Stimulated activated naive CD8-positive, alpha-beta T cell treated with anti-CD3 and anti-CD28 coated beads, Interleukin-15, amount 100 ng/mL, for 72 hours (primary cell): ENCODE measurements at regions not wholly inside any gene's neighbourhood (a gene's known extent, or its start where the extent isn't known, plus 50 kb on each side); places are given as distances from the start of the nearest gene placed in this dataset.
A peak's percentile ranks its signal among the peaks of the same experiment; 100 is the strongest.

ENCODE experiments used
- ATAC-seq: fragments of 150-1000 bp; cut with Tn5 transposase; 2 replicates; pipeline ENCODE4 v1.10.0; 2021; ENCODE audit warnings: mild to moderate bottlenecking, moderate library complexity
- DNase-seq, 2 donors: peaks; one replicate each; pipeline ENCODE4 v3.0.0; 2021 to 2022
- H3K27ac Mint-ChIP-seq, 2 donors: one replicate each; pipeline ENCODE4 v1.8.0; 2022; ENCODE audit warnings: mild to moderate bottlenecking in 2 of 2, mixed read lengths in 2 of 2, moderate library complexity in 2 of 2
- H3K27me3 Mint-ChIP-seq: one replicate; pipeline ENCODE4 v1.8.0; 2022; ENCODE audit warnings: mixed read lengths
- H3K4me1 Mint-ChIP-seq: one replicate; pipeline ENCODE4 v1.8.0; 2022; ENCODE audit warnings: mild to moderate bottlenecking, mixed read lengths
- H3K4me3 Mint-ChIP-seq, 2 donors: one replicate each; pipeline ENCODE4 v1.8.0; 2022; ENCODE audit warnings: mild to moderate bottlenecking in 2 of 2, mixed read lengths in 2 of 2, moderate library complexity in 1 of 2
- H3K9me3 Mint-ChIP-seq, 2 donors: one replicate each; pipeline ENCODE4 v1.8.0; 2022; ENCODE audit warnings: mixed read lengths in 2 of 2

DNA sequence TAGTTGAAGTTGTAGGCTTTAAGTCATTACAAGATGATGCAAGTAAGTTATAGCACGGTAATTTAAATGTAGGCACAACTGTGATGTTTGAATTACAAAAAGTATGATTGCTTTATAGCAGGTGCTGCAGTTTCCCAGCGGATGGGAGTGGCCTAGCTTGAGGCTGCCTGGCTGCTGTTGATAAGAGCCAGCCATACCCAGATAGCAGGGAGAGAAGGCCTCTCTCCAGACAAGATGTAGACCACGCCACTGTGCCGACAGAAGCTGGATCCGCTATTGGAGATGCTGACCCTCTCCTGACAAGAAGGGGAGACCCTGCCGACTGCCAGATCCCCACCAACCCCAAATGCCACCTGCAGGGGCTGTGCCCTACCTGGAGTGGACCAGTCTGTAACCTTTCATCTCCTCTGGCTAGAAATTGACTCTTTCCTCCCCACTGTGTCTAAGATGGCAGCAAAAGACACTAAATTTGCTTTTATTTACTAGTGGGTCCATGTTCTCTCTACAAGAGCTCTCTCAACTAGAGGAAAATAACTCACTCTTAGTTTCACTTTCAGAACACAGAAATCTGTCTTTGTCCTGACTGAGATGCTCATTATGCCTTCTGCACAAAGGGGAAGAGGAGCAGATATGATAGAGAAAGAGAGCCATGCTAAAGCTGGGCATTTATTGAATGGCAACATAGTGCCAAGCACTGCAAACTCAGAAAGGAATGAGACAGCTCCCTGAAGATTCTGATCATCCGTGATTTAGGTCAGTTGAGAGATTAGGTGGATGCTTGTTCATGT is 127.9 kb downstream of the URB2 start:
- ATAC-seq: peak; percentile 40
- Mint-ChIP-seq H3K27ac (peak overlapping the region; percentile 78 to 89), H3K4me3 (peak overlapping the region; percentile 28 to 66), H3K27me3 (no peaks in the 10 kb centered on the region), H3K4me1 (peaks cover 10% of the 10 kb centered on the region), H3K9me3 (no peaks in the 10 kb centered on the region)
- peak in 1 of 2 donors; percentile 3 for DNase-seq

DNA sequence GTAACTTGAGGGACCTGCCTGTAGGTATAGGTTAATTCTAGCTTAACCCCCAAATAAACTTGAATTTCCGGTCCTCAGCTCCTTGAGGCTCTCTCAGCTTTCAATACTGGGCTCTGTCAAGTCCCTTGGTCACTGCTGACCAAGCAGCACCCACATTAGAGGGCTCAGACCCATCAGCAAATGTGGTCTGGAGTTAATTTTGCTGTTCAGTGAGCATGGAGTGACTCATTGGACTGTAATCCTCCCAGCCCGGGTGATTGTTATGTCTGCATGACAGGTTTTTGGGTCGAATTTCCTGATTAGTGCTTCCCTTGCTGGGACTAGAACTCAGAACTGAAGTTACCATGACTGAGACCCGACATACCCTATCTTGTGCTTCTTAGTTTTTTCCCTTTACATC is 130.6 kb downstream of the URB2 start:
- H3K27ac Mint-ChIP-seq: no peak overlapping the region
- no peaks in the 10 kb centered on the region for H3K27me3 Mint-ChIP-seq
- no peak overlapping the region for H3K4me3 Mint-ChIP-seq
- peaks cover 10% of the 10 kb centered on the region for H3K4me1 Mint-ChIP-seq
- DNase-seq: no peak
- no peak for ATAC-seq
- no peaks in the 10 kb centered on the region for H3K9me3 Mint-ChIP-seq

DNA sequence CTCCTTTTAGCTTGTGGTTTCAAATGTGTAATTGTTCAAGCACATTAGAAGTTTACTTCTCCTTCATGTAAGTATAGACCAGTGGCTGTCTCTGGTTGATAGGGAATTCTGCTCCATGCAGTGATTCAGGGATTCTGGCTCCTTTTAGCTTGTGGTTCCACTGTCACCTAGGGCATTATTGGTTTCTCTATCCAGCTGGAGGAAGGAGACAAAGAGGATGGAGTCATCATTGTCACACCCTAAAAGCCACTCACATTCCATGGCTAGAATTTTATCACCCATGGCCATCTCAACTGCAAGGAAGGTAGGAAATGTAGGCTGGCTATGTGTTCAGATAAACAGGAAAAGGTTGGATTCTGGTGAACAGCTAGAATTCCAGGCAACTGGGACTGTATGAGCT is 131.2 kb downstream of the URB2 start:
- H3K4me3 Mint-ChIP-seq: no peak overlapping the region
- no peak overlapping the region for H3K27ac Mint-ChIP-seq
- ATAC-seq (no peak), DNase-seq (no peak)
- H3K4me1 Mint-ChIP-seq: peaks cover 10% of the 10 kb centered on the region
- no peaks in the 10 kb centered on the region for H3K9me3 Mint-ChIP-seq
- H3K27me3 Mint-ChIP-seq: no peaks in the 10 kb centered on the region

DNA sequence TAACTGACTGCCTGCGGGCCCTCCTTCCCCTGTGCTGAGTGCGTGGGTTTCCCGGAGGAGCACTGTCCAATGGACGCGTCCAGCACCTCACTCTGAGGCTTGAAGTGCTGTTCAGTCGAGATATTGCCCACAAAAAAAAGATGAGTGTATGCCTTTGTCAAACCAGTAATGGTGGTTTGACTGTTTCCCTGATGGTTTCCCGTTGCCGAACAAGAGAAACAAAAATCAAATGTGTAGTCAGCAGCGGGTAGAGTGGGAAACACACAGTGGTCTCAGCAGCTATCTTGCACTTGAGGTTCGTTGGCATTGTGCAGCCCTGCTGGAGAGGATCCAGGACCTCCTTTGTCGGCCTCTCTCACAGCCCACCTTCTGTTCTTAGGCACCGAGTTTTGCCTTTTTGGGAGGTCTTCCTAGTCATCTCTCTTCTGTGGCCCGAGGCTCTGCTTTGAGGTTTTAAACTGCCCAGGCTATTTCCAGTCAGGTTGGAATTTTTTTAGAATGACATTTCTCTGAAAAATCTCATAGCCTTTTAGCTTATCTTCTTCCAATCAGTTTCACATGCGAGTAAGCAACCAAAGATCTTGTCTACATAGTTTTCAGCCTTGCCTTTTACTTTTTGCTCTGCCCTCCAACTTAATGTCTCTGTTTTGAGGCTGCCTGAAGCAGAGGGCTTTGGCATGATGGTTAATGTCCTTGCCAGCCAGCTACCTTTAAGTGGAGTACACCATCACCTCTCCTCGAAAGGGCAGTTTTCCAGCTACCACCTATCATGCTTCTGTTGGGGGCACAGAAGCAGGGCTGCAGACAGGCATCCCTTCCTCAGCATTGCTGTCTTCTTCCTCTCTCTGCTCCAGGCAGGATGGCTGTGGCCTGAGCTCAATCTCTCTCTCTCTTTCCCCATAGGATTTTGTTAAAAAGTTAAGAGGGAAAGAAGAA is 132.3 kb downstream of the URB2 start:
- H3K9me3 Mint-ChIP-seq: no peaks in the 10 kb centered on the region
- ATAC-seq: no peak
- no peaks in the 10 kb centered on the region for H3K27me3 Mint-ChIP-seq

DNA sequence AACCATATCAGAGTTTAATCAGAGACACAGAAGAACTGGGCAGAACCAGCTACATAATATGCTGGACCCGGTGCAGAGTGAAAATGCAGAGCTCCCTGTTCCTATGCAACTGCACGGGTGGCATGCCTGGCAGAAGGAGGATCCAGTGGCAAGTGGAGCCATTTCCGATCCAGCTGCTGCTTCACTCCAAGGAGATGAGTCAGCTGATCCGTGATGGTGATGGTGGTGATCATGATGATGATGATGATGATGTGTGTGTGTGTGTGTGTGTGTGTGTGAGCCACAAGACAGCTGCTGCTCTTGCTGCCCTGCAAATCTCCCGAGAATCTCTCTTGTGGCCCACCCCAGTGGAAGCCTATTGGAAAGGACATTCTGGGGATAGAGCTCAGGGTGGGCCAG is 133.0 kb downstream of the URB2 start:
- Mint-ChIP-seq H3K9me3 (no peaks in the 10 kb centered on the region), H3K4me3 (no peak overlapping the region), H3K27me3 (no peaks in the 10 kb centered on the region), H3K4me1 (peaks cover 6% of the 10 kb centered on the region), H3K27ac (no peak overlapping the region)
- ATAC-seq (no peak), DNase-seq (no peak)

More for the DNA sequence above, 132.3 kb downstream of the URB2 start:
- Mint-ChIP-seq H3K27ac (no peak overlapping the region), H3K4me3 (no peak overlapping the region), H3K4me1 (peaks cover 10% of the 10 kb centered on the region)
- DNase-seq: no peak

DNA sequence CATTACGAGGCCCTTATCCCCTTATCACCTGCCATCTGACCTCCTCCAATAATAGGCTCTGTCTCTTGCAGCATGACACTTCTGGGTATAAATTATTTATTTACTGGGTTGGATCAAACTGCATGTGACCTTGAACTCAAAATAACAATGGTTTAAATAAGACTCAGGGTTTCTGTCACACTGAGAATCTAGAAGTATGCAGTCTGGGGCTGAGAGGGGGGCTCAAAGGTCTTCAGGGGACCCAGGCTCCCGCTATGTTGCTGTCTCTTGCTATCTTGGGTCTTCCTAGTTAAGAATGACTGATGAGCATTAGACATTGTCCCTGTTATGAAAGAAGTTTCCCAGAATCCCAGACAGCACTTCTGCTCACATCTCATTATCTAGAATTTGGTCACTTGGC is 133.5 kb downstream of the URB2 start:
- Mint-ChIP-seq H3K4me3 (no peak overlapping the region), H3K9me3 (no peaks in the 10 kb centered on the region), H3K27me3 (no peaks in the 10 kb centered on the region), H3K4me1 (peaks cover under 1% of the 10 kb centered on the region), H3K27ac (no peak overlapping the region)
- no peak for ATAC-seq
- DNase-seq: no peak

DNA sequence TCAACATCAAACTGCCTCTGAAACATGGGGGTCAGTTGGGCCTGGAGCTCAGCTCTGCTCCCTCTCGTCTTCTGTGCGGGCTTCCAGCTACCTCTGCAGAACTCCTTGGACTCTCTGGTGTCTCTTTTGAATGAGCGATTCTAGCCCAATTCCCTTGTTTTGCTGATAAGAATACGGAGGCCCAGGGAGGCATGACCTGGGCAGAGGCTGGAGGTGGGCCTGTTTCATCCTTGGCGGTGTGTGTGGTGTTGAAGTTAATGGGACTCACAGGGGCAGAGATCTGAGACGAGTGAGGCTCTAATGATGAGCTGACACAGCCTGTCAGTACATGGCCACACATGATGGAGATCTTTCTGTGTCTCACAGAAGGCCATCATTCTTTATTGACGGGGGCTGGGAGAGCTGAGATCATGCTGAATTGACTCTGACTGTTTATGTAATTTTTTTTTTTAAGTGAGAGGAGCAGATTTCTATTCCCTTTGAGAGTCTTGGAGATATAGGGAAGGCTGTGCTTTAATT is 134.5 kb downstream of the URB2 start:
- ATAC-seq (no peak), DNase-seq (no peak)
- Mint-ChIP-seq H3K27ac (no peak overlapping the region), H3K4me3 (no peak overlapping the region), H3K4me1 (no peaks in the 10 kb centered on the region), H3K9me3 (no peaks in the 10 kb centered on the region), H3K27me3 (no peaks in the 10 kb centered on the region)

DNA sequence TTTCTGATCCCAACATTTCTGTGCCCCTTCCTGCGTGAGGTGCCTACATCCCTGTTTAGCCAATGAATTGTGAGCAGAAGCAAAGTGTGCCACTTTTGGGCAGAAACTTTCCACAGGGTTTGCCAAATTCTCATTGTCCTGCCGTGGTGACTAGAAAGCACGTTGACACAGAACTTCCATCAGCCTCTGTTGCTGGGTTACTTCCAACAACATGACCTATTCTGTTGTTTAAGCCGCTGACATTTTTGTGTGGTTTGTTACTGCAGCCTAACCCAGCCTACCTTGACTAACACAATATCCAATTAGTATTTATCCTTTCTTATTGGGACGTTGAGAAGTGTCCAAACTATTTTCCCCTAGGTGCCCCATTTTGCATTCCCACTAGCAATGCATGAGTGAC is 136.8 kb downstream of the URB2 start:
- Mint-ChIP-seq H3K4me1 (no peaks in the 10 kb centered on the region), H3K27me3 (no peaks in the 10 kb centered on the region), H3K4me3 (no peak overlapping the region), H3K9me3 (no peaks in the 10 kb centered on the region), H3K27ac (no peak overlapping the region)
- ATAC-seq: no peak
- no peak for DNase-seq

DNA sequence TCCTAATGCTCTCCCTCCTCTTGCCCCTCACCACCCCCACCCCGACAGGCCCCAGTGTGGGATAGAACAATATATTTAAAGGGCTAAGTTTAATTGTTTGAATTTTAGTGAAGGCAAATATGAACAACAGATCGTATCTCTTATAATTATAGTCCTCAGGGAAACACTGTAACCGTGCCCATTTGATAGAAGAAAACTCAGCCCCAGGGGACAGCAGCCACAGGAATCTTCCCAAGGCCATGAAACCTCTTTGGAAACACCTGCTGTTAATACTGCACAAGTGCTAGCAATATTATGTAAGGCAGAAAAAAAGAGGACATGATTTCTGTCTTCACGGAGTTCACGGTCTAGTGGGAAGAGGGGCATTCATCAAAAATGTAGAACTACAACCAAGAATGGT is 142.2 kb downstream of the URB2 start:
- no peaks in the 10 kb centered on the region for H3K9me3 Mint-ChIP-seq

DNA sequence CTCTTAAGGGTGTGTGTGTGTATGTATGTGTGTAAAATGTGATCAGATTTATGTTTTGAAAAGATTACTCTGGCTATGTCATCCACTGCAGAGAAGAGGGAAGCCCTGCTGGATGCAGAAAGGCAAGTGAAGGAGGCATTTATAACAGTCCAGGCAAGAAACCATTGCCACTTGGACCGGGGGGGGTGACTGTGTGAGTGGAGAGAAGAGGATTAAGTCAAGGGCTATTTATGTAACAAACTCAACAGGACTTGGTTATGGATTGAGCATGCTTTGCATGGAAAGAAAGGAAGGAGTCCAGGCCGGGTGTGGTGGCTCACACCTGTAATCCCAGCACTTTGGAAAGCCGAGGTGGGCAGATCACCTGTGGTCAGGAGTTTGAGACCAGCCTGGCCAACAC is 143.0 kb downstream of the URB2 start:
- H3K4me1 Mint-ChIP-seq: no peaks in the 10 kb centered on the region
- ATAC-seq: no peak
- peak overlapping the region in 1 of 2 donors; percentile 38 for H3K27ac Mint-ChIP-seq
- no peak for DNase-seq
- peaks cover 36% of the 10 kb centered on the region for H3K27me3 Mint-ChIP-seq
- H3K9me3 Mint-ChIP-seq: no peaks in the 10 kb centered on the region
- H3K4me3 Mint-ChIP-seq: no peak overlapping the region

More for the DNA sequence above, 142.2 kb downstream of the URB2 start:
- Mint-ChIP-seq H3K4me3 (no peak overlapping the region), H3K4me1 (no peaks in the 10 kb centered on the region), H3K27ac (no peak overlapping the region), H3K27me3 (peaks cover 34% of the 10 kb centered on the region)
- ATAC-seq: no peak
- no peak for DNase-seq

DNA sequence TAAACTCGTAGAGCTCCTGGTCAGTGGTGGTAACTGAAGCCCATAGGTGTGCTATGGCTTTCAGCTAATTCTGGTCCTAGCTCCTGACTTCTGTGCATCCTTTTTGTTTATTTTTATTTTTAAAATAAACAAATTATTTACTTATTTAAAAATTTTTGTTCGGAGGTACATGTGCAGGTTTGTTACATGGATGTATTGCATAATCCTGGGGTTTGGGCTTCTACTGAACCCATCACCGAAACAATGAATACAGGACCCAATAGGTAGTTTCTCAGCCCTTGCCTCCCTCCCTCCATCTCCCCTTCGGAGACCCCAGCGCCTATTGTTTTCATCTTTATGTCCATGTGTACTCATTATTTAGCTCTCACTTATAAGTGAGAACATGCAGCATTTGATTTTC is 143.8 kb downstream of the URB2 start:
- no peak for ATAC-seq
- H3K27ac Mint-ChIP-seq: no peak overlapping the region
- H3K9me3 Mint-ChIP-seq: no peaks in the 10 kb centered on the region
- no peak overlapping the region for H3K4me3 Mint-ChIP-seq
- H3K27me3 Mint-ChIP-seq: peaks cover 36% of the 10 kb centered on the region
- no peak for DNase-seq
- no peaks in the 10 kb centered on the region for H3K4me1 Mint-ChIP-seq

DNA sequence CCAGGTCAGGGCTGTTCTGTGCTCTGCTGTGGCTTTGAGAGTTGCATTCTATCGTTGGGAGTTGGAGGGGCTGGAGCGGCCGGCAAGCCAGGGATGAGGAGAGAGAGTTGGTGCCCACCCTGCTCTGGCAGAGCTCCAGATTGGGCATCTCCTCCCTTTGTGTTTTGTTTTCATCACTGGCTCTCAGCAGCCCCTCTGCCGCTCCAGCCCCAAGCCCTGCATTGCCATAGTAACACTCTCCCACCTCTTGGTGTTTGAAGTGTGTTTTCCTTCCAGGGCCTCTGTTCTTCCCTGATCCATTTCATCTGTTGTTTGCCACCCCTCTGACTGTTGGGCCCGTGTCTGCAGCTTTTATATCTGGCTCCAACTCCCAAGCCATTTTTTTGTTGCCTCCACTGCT is 152.7 kb downstream of the URB2 start:
- no peaks in the 10 kb centered on the region for H3K4me1 Mint-ChIP-seq
- H3K27me3 Mint-ChIP-seq: peaks cover 7% of the 10 kb centered on the region
- DNase-seq (no peak), ATAC-seq (no peak)
- H3K27ac Mint-ChIP-seq: no peak overlapping the region
- no peak overlapping the region for H3K4me3 Mint-ChIP-seq
- no peaks in the 10 kb centered on the region for H3K9me3 Mint-ChIP-seq

DNA sequence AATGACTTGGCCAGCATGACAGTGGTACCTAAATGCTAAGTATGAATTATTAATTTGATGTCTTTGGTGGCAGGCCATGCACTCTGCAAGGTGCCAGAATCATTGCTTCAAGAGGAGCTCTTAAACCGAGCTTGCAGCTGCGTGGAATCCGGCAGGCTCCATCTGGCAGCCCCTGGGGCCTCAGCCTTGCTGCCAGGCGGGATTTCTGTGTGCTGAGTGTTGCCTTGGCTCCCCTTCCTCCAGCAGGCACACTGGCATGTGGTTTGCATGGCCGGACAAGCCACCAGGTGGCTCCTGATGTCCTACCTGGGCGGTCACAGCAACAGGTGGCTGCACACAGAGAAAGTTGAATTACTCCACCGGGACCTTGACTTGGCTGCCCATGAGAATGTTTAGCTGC is 155.4 kb downstream of the URB2 start:
- DNase-seq (no peak), ATAC-seq (no peak)
- no peaks in the 10 kb centered on the region for H3K4me1 Mint-ChIP-seq
- no peaks in the 10 kb centered on the region for H3K9me3 Mint-ChIP-seq
- H3K27ac Mint-ChIP-seq: no peak overlapping the region
- no peak overlapping the region for H3K4me3 Mint-ChIP-seq
- H3K27me3 Mint-ChIP-seq: peaks cover 7% of the 10 kb centered on the region

DNA sequence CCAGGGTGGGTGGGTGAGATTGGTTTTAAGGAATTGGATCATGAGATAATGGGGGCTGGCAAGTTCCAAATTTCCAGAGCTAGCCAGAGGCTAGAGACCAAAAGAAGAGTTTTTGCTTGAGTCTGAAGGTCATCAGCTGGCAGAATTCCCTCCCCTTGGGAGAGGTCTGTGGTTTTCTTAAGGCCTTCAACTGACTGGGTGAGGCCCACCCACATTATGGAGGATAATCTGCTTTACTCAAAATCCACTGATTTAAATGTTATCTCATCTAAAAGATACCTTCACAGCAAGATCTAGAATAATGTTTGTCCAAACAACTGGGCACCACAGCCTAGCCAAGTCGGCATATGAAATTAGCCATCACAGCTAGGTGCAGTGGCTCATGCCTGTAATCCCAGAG is 156.4 kb downstream of the URB2 start:
- H3K4me1 Mint-ChIP-seq: no peaks in the 10 kb centered on the region
- H3K4me3 Mint-ChIP-seq: no peak overlapping the region
- ATAC-seq (no peak), DNase-seq (no peak)
- peaks cover 15% of the 10 kb centered on the region for H3K27me3 Mint-ChIP-seq
- no peak overlapping the region for H3K27ac Mint-ChIP-seq
- H3K9me3 Mint-ChIP-seq: peaks cover under 1 to 7% of the 10 kb centered on the region in 2 donors

DNA sequence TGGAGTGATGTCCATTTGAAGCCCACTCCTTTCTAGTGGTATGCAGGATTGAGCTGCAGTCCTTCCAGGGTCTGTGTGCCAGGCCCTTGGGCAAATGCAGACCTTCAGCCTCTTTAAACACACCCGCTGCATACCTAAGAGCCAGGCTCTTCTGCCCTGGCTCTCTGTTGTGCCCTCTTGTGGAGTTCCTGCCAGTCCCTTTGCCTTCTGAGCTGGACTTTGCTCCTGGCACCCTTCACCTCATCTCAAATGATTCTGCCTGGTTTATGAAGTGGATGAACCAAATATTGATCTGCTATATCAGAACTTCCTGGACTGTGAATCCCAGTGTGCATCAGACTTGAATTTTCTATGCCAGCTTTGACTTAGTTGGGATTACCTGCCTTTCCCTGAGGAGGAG is 158.8 kb downstream of the URB2 start:
- no peaks in the 10 kb centered on the region for H3K4me1 Mint-ChIP-seq
- H3K27me3 Mint-ChIP-seq: peaks cover 15% of the 10 kb centered on the region
- no peak for ATAC-seq

More for the DNA sequence above, 158.8 kb downstream of the URB2 start:
- Mint-ChIP-seq H3K9me3 (peaks cover 9 to 17% of the 10 kb centered on the region in 2 donors), H3K4me3 (no peak overlapping the region), H3K27ac (no peak overlapping the region)
- DNase-seq: no peak
